WTC11 (cell line): ENCODE measurements at regions not wholly inside any gene's neighbourhood (a gene's known extent, or its start where the extent isn't known, plus 50 kb on each side); places are given as distances from the start of the nearest gene placed in this dataset.

ENCODE experiments used
- ATAC-seq: fragments of 200-7000 bp; cut with Tn5 transposase; 2 replicates; pipeline ENCODE4 v1.10.0; 2021; ENCODE audit warnings: mild to moderate bottlenecking, moderate library complexity
- CTCF ChIA-PET: fragments of 300-600 bp; sonication (Branson Sonifier 250); formaldehyde crosslinking; loops from one replicate; lab custom pipeline; 2021; ENCODE audit warnings: antibody characterized with exemption; lab: Charles Lee
- POLR2A ChIA-PET: fragments of 350-600 bp; sonication (Branson Sonifier 250); formaldehyde crosslinking; loops from one replicate; lab custom pipeline; 2021; ENCODE audit warnings: antibody characterized with exemption; lab: Charles Lee
- DNase-seq: peaks from one replicate; pipeline ENCODE4 v3.0.0; 2021; ENCODE audit warnings: low spot score
- H3K27ac Mint-ChIP-seq: 2 replicates; pipeline ENCODE4 v1.8.0; 2021; ENCODE audit warnings: mixed read lengths
- H3K27me3 Mint-ChIP-seq: 2 replicates; pipeline ENCODE4 v1.8.0; 2021; ENCODE audit warnings: low read depth, mild to moderate bottlenecking, moderate library complexity, mixed read lengths
- H3K36me3 Mint-ChIP-seq: 2 replicates; pipeline ENCODE4 v1.8.0; 2021; ENCODE audit warnings: mixed read lengths
- H3K4me1 Mint-ChIP-seq: 2 replicates; pipeline ENCODE4 v1.8.0; 2022; ENCODE audit warnings: mixed read lengths
- H3K4me3 Mint-ChIP-seq: 2 replicates; pipeline ENCODE4 v1.8.0; 2021; ENCODE audit warnings: mild to moderate bottlenecking, moderate library complexity, mixed read lengths
- H3K9me3 Mint-ChIP-seq: 2 replicates; pipeline ENCODE4 v1.8.0; 2021; ENCODE audit warnings: mixed read lengths
- ELF4 ChIP-seq: sonication (generic); formaldehyde crosslinking; IDR thresholded peaks from 2 replicates; pipeline ENCODE4 v1.8.1; 2022; ENCODE audit warnings: low read depth, mild to moderate bottlenecking, moderate library complexity, missing genetic modification reagents
- GABPB1 ChIP-seq: sonication (generic); formaldehyde crosslinking; IDR thresholded peaks from 2 replicates; pipeline ENCODE4 v1.8.1; 2023; ENCODE audit warnings: mild to moderate bottlenecking, missing genetic modification reagents
- GRHL2 ChIP-seq: fragments of 250-450 bp; sonication (Bioruptor Pico); IDR thresholded peaks from 2 replicates; pipeline ENCODE4 v1.8.0; 2022; ENCODE audit warnings: mild to moderate bottlenecking, moderate library complexity; ENCODE audit not compliant: insufficient replicate concordance, severe bottlenecking
- JAZF1 ChIP-seq: fragments of 250-450 bp; sonication (Bioruptor Pico); IDR thresholded peaks from 2 replicates; pipeline ENCODE4 v1.9.0; 2021; ENCODE audit warnings: moderate library complexity, mild to moderate bottlenecking, inconsistent platforms
- JUN ChIP-seq: sonication (generic); formaldehyde crosslinking; IDR thresholded peaks from 2 replicates; pipeline ENCODE4 v1.8.0; 2023; ENCODE audit warnings: mild to moderate bottlenecking, missing genetic modification reagents
- NFATC4 ChIP-seq: fragments of 250-450 bp; sonication (Bioruptor Pico); IDR thresholded peaks from 2 replicates; pipeline ENCODE4 v1.9.0; 2021; ENCODE audit warnings: mild to moderate bottlenecking
- NR1H2 ChIP-seq: sonication (generic); formaldehyde crosslinking; IDR thresholded peaks from 2 replicates; pipeline ENCODE4 v1.9.0; 2021; ENCODE audit warnings: mild to moderate bottlenecking, moderate library complexity, missing genetic modification reagents
- OVOL2 ChIP-seq: fragments of 250-450 bp; sonication (Bioruptor Pico); IDR thresholded peaks from 2 replicates; pipeline ENCODE4 v1.9.0; 2021; ENCODE audit warnings: mild to moderate bottlenecking, borderline replicate concordance
- SOX15 ChIP-seq: fragments of 250-450 bp; sonication (Bioruptor Pico); IDR thresholded peaks from 2 replicates; pipeline ENCODE4 v1.9.0; 2021; ENCODE audit warnings: mild to moderate bottlenecking
- TCF7 ChIP-seq: sonication (generic); formaldehyde crosslinking; IDR thresholded peaks from 2 replicates; pipeline ENCODE4 v1.8.0; 2022; ENCODE audit warnings: mild to moderate bottlenecking, low read depth, missing genetic modification reagents, moderate library complexity
- TEAD1 ChIP-seq: sonication (generic); formaldehyde crosslinking; IDR thresholded peaks from 2 replicates; pipeline ENCODE4 v1.8.0; 2022; ENCODE audit warnings: mild to moderate bottlenecking, missing genetic modification reagents
- ZNF138 ChIP-seq: sonication (generic); formaldehyde crosslinking; conservative IDR thresholded peaks from 2 replicates; pipeline ENCODE4 v1.8.1; 2022; ENCODE audit warnings: mild to moderate bottlenecking, moderate library complexity, missing genetic modification reagents
- ZNF423 ChIP-seq: fragments of 250-450 bp; sonication (Bioruptor Pico); IDR thresholded peaks from 2 replicates; pipeline ENCODE4 v2.1.2; 2022; ENCODE audit warnings: mild to moderate bottlenecking, moderate library complexity
- TF ChIP-seq, protein P1 (sequence below): sonication (generic); formaldehyde crosslinking; IDR thresholded peaks from 2 replicates; pipeline ENCODE4 v1.8.0; 2023; ENCODE audit warnings: mild to moderate bottlenecking, missing genetic modification reagents
- TF ChIP-seq, protein P2 (sequence below): sonication (generic); formaldehyde crosslinking; IDR thresholded peaks from 2 replicates; pipeline ENCODE4 v1.8.1; 2022; ENCODE audit warnings: missing genetic modification reagents, borderline replicate concordance
- TF ChIP-seq, protein P3 (sequence below): sonication (generic); formaldehyde crosslinking; IDR thresholded peaks from 2 replicates; pipeline ENCODE4 v1.8.0; 2023; ENCODE audit warnings: missing genetic modification reagents
- TF ChIP-seq, protein P4 (sequence below): fragments of 250-450 bp; sonication (Bioruptor Pico); IDR thresholded peaks from 2 replicates; pipeline ENCODE4 v1.9.0; 2021; ENCODE audit warnings: mild to moderate bottlenecking, borderline replicate concordance
- TF ChIP-seq, protein P5 (sequence below): sonication (generic); formaldehyde crosslinking; IDR thresholded peaks from 2 replicates; pipeline ENCODE4 v1.8.1; 2022; ENCODE audit warnings: mild to moderate bottlenecking, moderate library complexity, missing genetic modification reagents
- TF ChIP-seq, protein P6 (sequence below): sonication (generic); formaldehyde crosslinking; IDR thresholded peaks from 2 replicates; pipeline ENCODE4 v1.8.0; 2022; ENCODE audit warnings: mild to moderate bottlenecking, missing genetic modification reagents
- TF ChIP-seq, protein P7 (sequence below): sonication (generic); formaldehyde crosslinking; IDR thresholded peaks from 2 replicates; pipeline ENCODE4 v1.8.0; 2022; ENCODE audit warnings: mild to moderate bottlenecking, missing genetic modification reagents
- TF ChIP-seq, protein P8 (sequence below): sonication (generic); formaldehyde crosslinking; IDR thresholded peaks from 2 replicates; pipeline ENCODE4 v1.8.0; 2022; ENCODE audit warnings: mild to moderate bottlenecking, missing genetic modification reagents

DNA sequence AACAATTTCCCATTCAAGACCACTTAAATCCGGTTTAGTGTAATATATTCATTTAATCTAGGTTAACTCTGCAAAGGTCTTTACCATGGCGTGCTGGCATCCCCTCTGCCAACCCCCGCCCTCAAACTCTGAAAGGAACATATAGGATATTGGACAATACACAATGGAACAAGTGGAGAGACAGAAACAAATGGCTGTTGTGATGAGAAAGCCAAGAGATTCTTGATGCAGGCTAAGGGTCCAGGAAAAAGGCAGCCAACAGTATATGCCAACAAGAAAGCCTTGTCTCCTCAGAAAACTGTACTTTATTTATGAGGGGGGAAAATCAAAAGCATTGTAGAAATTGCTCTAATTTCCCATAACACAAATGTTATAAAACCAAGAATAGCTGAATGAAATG is 407.3 kb upstream of the SGCG start (continued):
- TF ChIP-seq, protein P1, sequence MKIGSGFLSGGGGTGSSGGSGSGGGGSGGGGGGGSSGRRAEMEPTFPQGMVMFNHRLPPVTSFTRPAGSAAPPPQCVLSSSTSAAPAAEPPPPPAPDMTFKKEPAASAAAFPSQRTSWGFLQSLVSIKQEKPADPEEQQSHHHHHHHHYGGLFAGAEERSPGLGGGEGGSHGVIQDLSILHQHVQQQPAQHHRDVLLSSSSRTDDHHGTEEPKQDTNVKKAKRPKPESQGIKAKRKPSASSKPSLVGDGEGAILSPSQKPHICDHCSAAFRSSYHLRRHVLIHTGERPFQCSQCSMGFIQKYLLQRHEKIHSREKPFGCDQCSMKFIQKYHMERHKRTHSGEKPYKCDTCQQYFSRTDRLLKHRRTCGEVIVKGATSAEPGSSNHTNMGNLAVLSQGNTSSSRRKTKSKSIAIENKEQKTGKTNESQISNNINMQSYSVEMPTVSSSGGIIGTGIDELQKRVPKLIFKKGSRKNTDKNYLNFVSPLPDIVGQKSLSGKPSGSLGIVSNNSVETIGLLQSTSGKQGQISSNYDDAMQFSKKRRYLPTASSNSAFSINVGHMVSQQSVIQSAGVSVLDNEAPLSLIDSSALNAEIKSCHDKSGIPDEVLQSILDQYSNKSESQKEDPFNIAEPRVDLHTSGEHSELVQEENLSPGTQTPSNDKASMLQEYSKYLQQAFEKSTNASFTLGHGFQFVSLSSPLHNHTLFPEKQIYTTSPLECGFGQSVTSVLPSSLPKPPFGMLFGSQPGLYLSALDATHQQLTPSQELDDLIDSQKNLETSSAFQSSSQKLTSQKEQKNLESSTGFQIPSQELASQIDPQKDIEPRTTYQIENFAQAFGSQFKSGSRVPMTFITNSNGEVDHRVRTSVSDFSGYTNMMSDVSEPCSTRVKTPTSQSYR (CRISPR knock-in tag), result no peak
- TF ChIP-seq TEAD1 (CRISPR knock-in tag) (no peak), GRHL2 (CRISPR knock-in tag) (no peak), ZNF423 (CRISPR knock-in tag) (no peak)

DNA sequence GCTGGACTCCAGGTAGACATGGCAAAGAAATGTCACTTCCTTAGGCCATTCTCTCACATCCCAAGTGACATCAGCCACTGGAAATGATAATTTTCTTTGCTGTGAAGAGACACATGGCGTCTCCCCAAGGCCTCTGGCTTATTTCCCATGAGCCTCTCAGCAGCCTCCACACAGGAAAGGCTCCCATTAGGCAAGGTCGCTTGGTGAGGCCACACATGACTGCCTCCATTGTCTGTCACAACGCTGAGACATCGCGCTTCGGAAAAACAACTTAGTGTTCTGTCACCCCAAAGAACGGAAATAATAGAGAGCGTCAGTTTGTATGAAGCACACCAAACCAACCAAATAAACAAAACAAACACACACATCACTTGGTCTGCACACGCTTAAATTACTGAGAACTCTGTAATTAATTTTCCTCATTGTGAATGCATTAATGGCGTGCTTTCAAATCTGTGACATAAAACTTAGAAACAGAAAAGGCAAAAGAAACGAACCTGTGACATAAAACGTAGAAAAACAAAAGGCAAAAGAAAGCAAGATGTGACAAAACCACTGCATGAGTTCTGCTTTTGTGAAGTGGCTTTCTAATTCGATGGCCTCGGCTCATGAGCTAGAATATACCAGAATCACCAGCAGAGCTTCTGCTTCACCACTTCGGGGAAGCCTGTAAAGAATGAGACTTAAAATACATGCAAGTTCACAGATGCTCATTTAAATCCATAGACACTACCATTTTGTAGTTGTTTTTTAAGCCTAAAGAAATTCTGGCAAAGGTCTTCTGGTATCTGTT is 404.2 kb upstream of the SGCG start:
- DNase-seq (no peak), ATAC-seq (no peak)
- POLR2A ChIA-PET, result interaction anchor here (0.6 kb wide), 1 partner anchor 1131 kb away, joined by 3 read pairs; no protein-coding TSS in a partner anchor
- no peak for TF ChIP-seq JUN (CRISPR knock-in tag)
- no peak for TF ChIP-seq ZNF423 (CRISPR knock-in tag)
- TF ChIP-seq, protein P2, sequence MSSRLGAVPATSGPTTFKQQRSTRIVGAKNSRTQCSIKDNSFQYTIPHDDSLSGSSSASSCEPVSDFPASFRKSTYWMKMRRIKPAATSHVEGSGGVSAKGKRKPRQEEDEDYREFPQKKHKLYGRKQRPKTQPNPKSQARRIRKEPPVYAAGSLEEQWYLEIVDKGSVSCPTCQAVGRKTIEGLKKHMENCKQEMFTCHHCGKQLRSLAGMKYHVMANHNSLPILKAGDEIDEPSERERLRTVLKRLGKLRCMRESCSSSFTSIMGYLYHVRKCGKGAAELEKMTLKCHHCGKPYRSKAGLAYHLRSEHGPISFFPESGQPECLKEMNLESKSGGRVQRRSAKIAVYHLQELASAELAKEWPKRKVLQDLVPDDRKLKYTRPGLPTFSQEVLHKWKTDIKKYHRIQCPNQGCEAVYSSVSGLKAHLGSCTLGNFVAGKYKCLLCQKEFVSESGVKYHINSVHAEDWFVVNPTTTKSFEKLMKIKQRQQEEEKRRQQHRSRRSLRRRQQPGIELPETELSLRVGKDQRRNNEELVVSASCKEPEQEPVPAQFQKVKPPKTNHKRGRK (CRISPR knock-in tag), result no peak
- TF ChIP-seq, protein P3, sequence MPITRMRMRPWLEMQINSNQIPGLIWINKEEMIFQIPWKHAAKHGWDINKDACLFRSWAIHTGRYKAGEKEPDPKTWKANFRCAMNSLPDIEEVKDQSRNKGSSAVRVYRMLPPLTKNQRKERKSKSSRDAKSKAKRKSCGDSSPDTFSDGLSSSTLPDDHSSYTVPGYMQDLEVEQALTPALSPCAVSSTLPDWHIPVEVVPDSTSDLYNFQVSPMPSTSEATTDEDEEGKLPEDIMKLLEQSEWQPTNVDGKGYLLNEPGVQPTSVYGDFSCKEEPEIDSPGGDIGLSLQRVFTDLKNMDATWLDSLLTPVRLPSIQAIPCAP (CRISPR knock-in tag), result no peak
- TF ChIP-seq NR1H2 (CRISPR knock-in tag), result no peak
- TF ChIP-seq NFATC4 (CRISPR knock-in tag), result no peak
- no peak for TF ChIP-seq ELF4 (CRISPR knock-in tag)
- no peak for TF ChIP-seq GABPB1 (CRISPR knock-in tag)
- TF ChIP-seq, protein P4, sequence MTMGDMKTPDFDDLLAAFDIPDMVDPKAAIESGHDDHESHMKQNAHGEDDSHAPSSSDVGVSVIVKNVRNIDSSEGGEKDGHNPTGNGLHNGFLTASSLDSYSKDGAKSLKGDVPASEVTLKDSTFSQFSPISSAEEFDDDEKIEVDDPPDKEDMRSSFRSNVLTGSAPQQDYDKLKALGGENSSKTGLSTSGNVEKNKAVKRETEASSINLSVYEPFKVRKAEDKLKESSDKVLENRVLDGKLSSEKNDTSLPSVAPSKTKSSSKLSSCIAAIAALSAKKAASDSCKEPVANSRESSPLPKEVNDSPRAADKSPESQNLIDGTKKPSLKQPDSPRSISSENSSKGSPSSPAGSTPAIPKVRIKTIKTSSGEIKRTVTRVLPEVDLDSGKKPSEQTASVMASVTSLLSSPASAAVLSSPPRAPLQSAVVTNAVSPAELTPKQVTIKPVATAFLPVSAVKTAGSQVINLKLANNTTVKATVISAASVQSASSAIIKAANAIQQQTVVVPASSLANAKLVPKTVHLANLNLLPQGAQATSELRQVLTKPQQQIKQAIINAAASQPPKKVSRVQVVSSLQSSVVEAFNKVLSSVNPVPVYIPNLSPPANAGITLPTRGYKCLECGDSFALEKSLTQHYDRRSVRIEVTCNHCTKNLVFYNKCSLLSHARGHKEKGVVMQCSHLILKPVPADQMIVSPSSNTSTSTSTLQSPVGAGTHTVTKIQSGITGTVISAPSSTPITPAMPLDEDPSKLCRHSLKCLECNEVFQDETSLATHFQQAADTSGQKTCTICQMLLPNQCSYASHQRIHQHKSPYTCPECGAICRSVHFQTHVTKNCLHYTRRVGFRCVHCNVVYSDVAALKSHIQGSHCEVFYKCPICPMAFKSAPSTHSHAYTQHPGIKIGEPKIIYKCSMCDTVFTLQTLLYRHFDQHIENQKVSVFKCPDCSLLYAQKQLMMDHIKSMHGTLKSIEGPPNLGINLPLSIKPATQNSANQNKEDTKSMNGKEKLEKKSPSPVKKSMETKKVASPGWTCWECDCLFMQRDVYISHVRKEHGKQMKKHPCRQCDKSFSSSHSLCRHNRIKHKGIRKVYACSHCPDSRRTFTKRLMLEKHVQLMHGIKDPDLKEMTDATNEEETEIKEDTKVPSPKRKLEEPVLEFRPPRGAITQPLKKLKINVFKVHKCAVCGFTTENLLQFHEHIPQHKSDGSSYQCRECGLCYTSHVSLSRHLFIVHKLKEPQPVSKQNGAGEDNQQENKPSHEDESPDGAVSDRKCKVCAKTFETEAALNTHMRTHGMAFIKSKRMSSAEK, result no peak
- TF ChIP-seq, protein P5, sequence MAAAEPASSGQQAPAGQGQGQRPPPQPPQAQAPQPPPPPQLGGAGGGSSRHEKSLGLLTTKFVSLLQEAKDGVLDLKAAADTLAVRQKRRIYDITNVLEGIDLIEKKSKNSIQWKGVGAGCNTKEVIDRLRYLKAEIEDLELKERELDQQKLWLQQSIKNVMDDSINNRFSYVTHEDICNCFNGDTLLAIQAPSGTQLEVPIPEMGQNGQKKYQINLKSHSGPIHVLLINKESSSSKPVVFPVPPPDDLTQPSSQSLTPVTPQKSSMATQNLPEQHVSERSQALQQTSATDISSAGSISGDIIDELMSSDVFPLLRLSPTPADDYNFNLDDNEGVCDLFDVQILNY (CRISPR knock-in tag), result no peak
- TF ChIP-seq, protein P6, sequence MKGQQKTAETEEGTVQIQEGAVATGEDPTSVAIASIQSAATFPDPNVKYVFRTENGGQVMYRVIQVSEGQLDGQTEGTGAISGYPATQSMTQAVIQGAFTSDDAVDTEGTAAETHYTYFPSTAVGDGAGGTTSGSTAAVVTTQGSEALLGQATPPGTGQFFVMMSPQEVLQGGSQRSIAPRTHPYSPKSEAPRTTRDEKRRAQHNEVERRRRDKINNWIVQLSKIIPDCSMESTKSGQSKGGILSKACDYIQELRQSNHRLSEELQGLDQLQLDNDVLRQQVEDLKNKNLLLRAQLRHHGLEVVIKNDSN (CRISPR knock-in tag), result no peak
- no peak for TF ChIP-seq SOX15
- TF ChIP-seq, protein P7, sequence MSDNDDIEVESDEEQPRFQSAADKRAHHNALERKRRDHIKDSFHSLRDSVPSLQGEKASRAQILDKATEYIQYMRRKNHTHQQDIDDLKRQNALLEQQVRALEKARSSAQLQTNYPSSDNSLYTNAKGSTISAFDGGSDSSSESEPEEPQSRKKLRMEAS (CRISPR knock-in tag), result no peak
- TF ChIP-seq, protein P8, sequence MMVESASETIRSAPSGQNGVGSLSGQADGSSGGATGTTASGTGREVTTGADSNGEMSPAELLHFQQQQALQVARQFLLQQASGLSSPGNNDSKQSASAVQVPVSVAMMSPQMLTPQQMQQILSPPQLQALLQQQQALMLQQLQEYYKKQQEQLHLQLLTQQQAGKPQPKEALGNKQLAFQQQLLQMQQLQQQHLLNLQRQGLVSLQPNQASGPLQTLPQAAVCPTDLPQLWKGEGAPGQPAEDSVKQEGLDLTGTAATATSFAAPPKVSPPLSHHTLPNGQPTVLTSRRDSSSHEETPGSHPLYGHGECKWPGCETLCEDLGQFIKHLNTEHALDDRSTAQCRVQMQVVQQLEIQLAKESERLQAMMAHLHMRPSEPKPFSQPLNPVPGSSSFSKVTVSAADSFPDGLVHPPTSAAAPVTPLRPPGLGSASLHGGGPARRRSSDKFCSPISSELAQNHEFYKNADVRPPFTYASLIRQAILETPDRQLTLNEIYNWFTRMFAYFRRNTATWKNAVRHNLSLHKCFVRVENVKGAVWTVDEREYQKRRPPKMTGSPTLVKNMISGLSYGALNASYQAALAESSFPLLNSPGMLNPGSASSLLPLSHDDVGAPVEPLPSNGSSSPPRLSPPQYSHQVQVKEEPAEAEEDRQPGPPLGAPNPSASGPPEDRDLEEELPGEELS (CRISPR knock-in tag), result no peak
- no peak for TF ChIP-seq TCF7 (CRISPR knock-in tag)
- no peak for TF ChIP-seq JAZF1 (CRISPR knock-in tag)
- TF ChIP-seq OVOL2, result no peak
- TF ChIP-seq ZNF138 (CRISPR knock-in tag), result no peak
- Mint-ChIP-seq H3K27ac (no peak overlapping the region), H3K36me3 (no peaks in the 10 kb centered on the region), H3K9me3 (peaks cover 3% of the 10 kb centered on the region), H3K27me3 (no peaks in the 10 kb centered on the region), H3K4me3 (no peak overlapping the region), H3K4me1 (no peaks in the 10 kb centered on the region)
- CTCF ChIA-PET, result no interaction called here
